ENCODE measurements at regions not wholly inside any gene's neighbourhood (a gene's known extent, or its start where the extent isn't known, plus 50 kb on each side); places are given as distances from the start of the nearest gene placed in this dataset.

DNA sequence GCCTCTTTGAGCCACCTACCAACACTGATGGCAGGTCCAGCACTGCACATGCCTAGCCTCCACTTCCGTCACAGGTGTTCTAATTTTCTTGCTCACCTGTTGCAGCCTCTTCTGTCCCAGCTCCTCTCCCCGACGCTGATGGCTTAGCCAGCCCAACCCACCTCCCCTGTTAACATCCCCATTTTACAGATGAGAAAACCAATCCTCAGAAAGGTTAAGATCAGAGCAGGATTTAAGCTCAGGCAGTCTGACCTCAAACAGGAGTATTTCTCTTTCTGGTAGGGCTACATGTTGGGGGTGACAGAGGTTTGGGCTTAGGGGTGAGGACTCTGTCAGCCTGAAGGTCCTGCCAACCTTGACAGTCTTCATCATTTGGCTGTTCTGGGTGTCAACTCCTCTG is 74.5 kb upstream of the PITX1 start:
- TF ChIP-seq, protein P1, sequence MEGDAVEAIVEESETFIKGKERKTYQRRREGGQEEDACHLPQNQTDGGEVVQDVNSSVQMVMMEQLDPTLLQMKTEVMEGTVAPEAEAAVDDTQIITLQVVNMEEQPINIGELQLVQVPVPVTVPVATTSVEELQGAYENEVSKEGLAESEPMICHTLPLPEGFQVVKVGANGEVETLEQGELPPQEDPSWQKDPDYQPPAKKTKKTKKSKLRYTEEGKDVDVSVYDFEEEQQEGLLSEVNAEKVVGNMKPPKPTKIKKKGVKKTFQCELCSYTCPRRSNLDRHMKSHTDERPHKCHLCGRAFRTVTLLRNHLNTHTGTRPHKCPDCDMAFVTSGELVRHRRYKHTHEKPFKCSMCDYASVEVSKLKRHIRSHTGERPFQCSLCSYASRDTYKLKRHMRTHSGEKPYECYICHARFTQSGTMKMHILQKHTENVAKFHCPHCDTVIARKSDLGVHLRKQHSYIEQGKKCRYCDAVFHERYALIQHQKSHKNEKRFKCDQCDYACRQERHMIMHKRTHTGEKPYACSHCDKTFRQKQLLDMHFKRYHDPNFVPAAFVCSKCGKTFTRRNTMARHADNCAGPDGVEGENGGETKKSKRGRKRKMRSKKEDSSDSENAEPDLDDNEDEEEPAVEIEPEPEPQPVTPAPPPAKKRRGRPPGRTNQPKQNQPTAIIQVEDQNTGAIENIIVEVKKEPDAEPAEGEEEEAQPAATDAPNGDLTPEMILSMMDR (IDR thresholded peaks at IDR 0.05) = no peak
- TF ChIP-seq POLR2A (IDR thresholded peaks at IDR 0.05) = no peak

All from testis (tissue), 2 donors.